Renal cortical epithelial cell (primary cell): ENCODE measurements at regions not wholly inside any gene's neighbourhood (a gene's known extent, or its start where the extent isn't known, plus 50 kb on each side); places are given as distances from the start of the nearest gene placed in this dataset.
"Not testable (repeated sequence)": the region's sequence is repeated elsewhere in the genome, so short reads cannot be mapped to it uniquely, and the experiment has no call there.

Experiments
- DNase-seq: peaks from one replicate; pipeline ENCODE4 v3.0.0-alpha.2; 2011; ENCODE audit warnings: low read depth

DNA sequence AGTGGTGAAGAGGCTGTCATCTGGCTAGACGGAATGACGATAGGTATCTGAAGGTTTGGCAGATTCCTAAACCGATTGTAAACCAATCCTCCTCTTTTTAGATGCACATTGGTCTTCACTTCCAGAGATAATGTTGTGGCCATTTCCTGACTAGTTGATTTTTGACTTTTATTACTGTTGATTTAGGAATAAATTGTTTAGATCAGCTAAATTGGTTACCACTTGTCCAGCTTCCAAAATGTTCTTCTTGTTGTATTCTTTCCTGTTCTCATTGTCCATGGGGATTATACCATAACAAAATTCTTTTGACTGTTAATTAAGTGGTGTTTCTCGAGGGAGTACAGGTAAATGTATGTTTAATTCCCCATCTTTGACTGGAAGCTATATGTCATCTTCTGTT is 119.7 kb downstream of the MACROH2A1 start:
- DNase-seq, result no peak

- no peak for DNase-seq
Observed at GRCh38 chr5:135276151-135276550, 122.9 kb downstream of the MACROH2A1 start.

- no peak for DNase-seq
Observed at GRCh38 chr5:135273212-135273611, 125.8 kb downstream of the MACROH2A1 start.

DNA sequence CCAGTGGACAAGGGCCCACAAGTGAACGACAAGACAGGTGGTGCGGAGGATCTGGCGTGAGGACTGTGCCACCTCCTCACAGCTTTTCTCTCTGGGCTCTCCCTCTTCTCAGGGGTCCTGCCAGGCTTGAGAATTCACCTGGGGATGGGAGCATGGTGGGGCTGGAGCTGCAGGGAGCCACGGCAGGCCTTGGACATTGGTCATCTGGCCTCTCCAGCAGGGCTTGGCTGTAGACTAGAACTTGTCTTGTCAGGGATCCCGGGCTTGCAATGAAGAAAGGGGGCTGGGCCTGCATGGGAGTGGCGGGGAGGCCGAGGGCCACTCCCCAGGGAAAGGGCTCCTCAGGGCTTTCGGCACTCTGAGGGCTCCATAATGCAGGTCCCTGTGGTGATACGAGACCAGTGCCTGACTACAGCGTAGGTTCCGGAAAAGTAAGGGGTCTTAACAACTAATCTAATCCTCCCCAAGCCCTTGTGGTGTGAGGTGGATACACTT is 126.7 kb downstream of the MACROH2A1 start:
- DNase-seq, result no peak

DNA sequence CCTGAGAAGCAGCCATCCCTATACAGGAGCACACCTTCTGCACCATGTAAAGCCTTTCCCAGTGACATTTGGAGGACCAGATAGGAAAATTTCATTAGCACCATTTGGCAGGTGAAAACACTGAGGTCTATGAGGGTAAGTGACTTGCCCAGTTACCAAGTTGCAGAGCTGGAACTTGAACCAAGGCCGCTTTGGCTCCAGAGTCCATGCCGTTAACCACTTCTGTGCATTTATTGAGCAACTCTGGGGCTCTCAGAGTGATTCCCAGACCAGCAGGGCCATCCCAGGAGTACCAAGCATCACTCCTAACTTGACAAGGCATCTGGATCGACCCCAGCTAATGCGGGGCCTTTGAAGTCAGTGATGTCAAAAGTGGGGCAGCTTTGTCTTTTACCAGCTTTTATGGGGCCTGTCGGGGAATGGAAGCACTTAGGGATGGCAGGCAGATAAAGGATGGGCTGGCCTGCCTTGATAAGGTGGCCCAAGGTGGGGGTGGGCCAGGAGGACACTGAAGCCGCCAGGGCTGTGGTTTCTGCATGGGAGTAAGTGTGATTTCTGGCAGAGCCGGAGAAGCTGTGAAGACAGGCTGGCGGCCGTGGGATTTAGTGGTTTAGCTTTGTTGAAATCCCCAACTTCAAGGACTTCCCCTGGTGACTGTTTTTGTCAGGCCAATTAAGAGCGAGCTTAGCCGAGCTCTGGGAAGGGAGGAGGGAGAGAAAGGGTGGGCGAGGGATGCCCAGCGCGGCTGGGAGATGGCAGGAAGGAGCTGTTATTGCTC is 127.3 kb downstream of the MACROH2A1 start:
- DNase-seq, result no peak

DNA sequence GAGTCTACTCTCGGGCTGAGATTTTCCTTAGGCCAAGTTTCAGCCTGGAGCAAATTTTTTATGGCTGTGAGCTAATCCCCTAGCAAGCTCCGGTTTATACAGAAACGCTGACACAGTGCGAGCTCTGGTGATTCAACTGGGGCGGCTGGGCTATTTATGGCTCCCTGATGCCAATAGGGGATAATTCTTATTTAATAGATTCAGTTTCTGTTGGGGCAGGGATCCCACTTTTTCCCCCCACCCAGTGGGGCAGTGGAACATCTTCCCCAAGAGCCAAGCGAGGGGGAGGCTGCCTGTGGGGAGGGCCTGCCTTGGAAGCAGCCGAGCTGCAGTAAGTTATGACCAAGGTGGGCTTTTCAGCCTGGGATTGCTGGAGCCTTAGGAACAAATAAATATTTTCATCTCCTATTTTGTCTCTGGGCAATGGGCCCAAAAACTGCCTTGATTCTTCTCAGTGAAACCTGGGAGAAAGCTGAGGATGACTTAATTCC is 129.1 kb downstream of the MACROH2A1 start:
- no peak for DNase-seq

- DNase-seq, result no peak
Observed at GRCh38 chr5:135269199-135269598, 129.8 kb downstream of the MACROH2A1 start.

DNA sequence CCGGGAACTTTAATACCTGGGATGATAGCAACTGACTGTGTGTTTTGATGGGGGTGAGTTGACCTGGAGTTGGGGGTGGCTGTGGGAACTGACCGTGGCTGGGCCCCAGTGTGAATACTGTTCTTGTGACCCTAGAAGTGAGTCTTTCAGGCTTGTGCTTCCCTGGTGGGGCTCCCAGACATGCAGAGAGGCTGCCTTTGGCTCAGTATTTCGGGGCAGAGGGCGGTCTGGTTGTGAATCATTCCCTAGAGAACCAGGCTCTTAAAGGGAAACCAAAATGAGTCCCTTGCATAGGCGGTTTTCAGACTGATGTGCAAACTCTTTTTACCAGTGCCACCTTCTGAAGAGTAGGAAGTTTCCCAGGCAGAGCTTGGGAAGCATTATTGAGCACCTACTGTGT is 132.1 kb downstream of the MACROH2A1 start:
- peak; percentile 34 for DNase-seq

- DNase-seq, result no peak
Observed at GRCh38 chr5:135266303-135266635, 132.8 kb downstream of the MACROH2A1 start.

- DNase-seq, result no peak
Observed at GRCh38 chr5:135265497-135266302, 133.3 kb downstream of the MACROH2A1 start.

DNA sequence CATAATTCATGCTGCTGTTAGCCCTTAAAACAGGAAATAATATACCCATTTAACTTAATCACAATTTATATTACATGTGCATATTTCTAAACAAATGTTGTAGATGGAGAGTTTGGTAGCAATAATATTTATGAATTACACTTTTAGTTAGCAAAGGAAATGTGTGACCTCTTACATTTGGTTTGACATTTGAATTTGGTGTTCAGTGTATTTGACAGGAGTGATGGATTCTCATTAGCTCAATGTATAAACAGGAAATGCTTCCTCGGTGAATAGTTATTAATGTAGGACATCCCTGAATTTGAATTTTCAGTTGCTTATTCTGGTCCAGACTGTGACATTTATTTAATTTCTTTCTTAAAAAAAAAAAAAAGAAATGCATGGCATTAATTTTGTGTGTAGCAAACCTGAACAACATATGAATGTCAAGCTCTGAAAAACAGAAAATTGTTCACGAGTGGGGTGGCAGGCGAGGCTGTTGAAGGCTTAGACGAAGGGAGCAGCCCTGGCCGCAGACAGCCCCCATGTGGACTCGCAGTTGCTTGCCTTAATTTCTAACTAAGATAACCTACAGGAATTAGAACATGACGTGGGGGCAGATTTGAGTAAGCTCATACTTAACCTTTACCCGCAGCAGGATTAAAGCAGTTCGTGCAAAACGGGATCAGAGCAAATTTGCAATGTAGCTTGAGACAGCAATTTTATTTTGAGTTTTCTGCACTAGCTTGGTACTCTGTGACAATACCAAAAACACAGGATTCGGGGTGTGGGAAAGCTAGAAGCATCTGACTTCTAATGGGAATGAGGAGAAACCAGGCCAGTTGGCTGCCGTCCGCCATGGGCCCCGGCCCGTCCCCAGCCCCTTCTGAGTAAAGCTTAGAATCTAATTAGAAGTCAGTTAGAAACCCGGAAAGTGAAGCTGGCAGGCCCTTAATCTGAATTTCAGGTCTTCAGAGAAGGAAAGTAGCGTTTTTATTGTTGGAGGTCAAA is 134.3 kb downstream of the MACROH2A1 start:
- no peak for DNase-seq

GRCh38 chr5:135263022-135263668 is 135.9 kb downstream of the MACROH2A1 start:
- DNase-seq, result no peak

- no peak for DNase-seq
Observed at GRCh38 chr5:135262364-135262763, 136.7 kb downstream of the MACROH2A1 start.

DNA sequence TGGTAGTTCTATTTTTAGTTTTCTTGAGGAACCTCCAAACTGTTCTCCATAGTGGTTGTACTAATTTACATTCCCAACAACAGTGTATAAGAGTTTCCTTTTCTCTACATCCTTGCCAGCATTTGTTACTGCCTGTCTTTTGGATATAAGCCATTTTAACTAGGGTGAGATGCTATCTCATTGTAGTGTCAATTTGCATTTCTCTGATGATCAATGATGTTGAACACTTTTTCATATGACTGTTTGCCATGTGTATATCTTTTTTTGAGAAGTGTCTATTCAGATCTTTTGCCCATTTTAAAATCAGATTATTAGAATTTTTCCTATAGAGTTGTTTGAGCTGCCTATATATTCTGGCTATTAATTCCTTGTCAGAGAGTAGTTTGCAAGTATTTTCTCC is 138.9 kb downstream of the MACROH2A1 start:
- not testable (repeated sequence) for DNase-seq

DNA sequence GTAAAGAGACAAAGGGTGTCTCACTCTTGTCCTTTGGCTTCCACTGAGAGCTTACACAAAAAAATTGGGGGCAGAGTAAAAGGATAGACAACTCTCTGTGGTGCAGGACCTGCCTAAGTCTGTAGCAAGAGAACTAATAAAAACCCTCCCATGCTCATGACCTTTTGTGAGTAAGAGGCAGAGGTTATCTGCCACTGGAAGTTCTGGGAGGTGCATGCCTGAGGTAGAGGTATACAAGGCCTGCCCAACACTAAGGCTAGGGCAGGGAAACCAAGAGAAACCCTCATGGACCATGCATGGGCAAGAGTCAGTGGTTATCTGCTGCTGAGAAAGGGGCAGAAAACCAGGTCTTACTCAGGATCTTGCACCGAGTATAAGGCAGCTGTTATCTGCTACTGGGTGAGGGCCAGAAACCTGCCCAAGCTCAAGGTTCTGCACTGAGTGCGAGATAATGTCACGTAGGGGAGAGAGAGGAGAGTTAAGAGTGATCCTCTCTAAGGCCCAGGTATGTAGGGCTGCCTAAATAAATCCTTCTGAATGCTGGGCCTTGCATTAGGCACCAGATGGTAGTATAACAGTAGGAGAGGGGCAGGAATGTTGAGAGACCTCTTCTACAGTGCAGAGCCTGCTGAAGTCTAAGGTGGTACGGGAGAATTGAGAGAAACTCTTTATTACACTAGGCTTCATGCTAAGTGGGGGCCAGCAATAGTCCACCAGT is 143.4 kb downstream of the MACROH2A1 start:
- no peak for DNase-seq

- DNase-seq, result no peak
Observed at GRCh38 chr5:135254183-135254582, 144.8 kb downstream of the MACROH2A1 start.

- DNase-seq, result no peak
Observed at GRCh38 chr5:135253601-135254178, 145.3 kb downstream of the MACROH2A1 start.

- DNase-seq, result no peak
Observed at GRCh38 chr5:135251093-135251492, 147.9 kb downstream of the MACROH2A1 start.

- no peak for DNase-seq
Observed at GRCh38 chr5:135250671-135251070, 148.4 kb downstream of the MACROH2A1 start.

DNA sequence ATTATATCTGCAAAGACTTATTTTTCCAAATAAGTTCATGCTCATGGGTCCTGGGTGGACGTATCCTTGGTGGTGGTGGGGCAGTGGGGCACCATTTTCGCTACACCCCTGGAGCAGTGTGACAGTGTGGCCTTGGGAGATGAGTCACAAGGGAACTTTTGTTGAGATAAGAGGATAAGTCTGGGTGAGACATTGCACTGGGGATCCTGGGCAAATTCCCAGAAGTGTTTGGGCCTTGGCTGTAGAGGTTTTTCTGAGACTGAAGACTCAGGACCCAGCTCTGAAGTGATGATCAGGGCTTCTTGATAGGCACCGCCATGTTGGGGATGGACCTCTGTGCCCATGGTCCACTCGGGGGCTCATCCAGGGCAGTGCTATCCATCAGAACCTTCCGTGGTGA is 149.4 kb downstream of the MACROH2A1 start:
- no peak for DNase-seq
